Mesendoderm (in vitro differentiated cells): ENCODE measurements at regions not wholly inside any gene's neighbourhood (a gene's known extent, or its start where the extent isn't known, plus 50 kb on each side); places are given as distances from the start of the nearest gene placed in this dataset.
"Not testable (repeated sequence)": the region's sequence is repeated elsewhere in the genome, so short reads cannot be mapped to it uniquely, and the experiment has no call there.

Experiments
- DNase-seq: peaks from one replicate; pipeline ENCODE4 v3.0.0; 2013
- H2AK5ac ChIP-seq: 2 replicates; pipeline ENCODE4 v1.6.1; 2013; ENCODE audit warnings: low read length, inconsistent platforms
- H2BK120ac ChIP-seq: 2 replicates; pipeline ENCODE4 v1.6.1; 2013; ENCODE audit warnings: low read depth, mild to moderate bottlenecking, low read length, moderate library complexity, mixed read lengths
- H2BK15ac ChIP-seq: replicated peaks from 2 replicates; pipeline ENCODE4 v1.6.1; 2013; ENCODE audit warnings: low read depth, mild to moderate bottlenecking, moderate library complexity
- H2BK5ac ChIP-seq: 2 replicates; pipeline ENCODE4 v1.6.1; 2013; ENCODE audit warnings: low read length, inconsistent platforms
- H3K18ac ChIP-seq: 2 replicates; pipeline ENCODE4 v1.6.1; 2013; ENCODE audit warnings: mild to moderate bottlenecking, low read length, mixed read lengths
- H3K23ac ChIP-seq: one replicate; pipeline ENCODE4 v1.6.1; 2013; ENCODE audit warnings: low read length
- H3K27ac ChIP-seq: 2 replicates; pipeline ENCODE4 v1.5.1; 2013; ENCODE audit warnings: low read depth, mild to moderate bottlenecking, inconsistent platforms, low read length, moderate library complexity
- H3K27me3 ChIP-seq: 2 replicates; pipeline ENCODE4 v1.6.1; 2013; ENCODE audit warnings: low read length, control low read depth, mild to moderate bottlenecking, inconsistent platforms; ENCODE audit not compliant: insufficient read depth, poor library complexity
- H3K36me3 ChIP-seq: 2 replicates; pipeline ENCODE4 v1.6.1; 2013; ENCODE audit warnings: low read length, inconsistent platforms; ENCODE audit not compliant: control insufficient read depth, insufficient read depth
- H3K4ac ChIP-seq: one replicate; pipeline ENCODE4 v1.6.1; 2013; ENCODE audit warnings: low read depth, mild to moderate bottlenecking, low read length, moderate library complexity
- H3K4me1 ChIP-seq: 2 replicates; pipeline ENCODE4 v1.6.1; 2013; ENCODE audit warnings: low read depth, low read length, inconsistent platforms; ENCODE audit not compliant: control insufficient read depth
- H3K4me2 ChIP-seq: 2 replicates; pipeline ENCODE4 v1.6.1; 2013; ENCODE audit warnings: low read length
- H3K4me3 ChIP-seq: 2 replicates; pipeline ENCODE4 v1.5.1; 2013; ENCODE audit warnings: mild to moderate bottlenecking, low read length
- H3K56ac ChIP-seq: one replicate; pipeline ENCODE4 v1.6.1; 2013; ENCODE audit warnings: low read length
- H3K79me1 ChIP-seq: 2 replicates; pipeline ENCODE4 v1.6.1; 2013; ENCODE audit warnings: low read length, inconsistent platforms
- H3K79me2 ChIP-seq: 2 replicates; pipeline ENCODE4 v1.6.1; 2013; ENCODE audit warnings: mild to moderate bottlenecking, low read length; ENCODE audit not compliant: control insufficient read depth, insufficient read depth
- H3K9ac ChIP-seq: 2 replicates; pipeline ENCODE4 v1.6.1; 2013; ENCODE audit warnings: low read length, inconsistent platforms
- H4K5ac ChIP-seq: one replicate; pipeline ENCODE4 v1.6.1; 2013; ENCODE audit warnings: low read length
- H4K8ac ChIP-seq: one replicate; pipeline ENCODE4 v1.6.1; 2013; ENCODE audit warnings: low read depth, mild to moderate bottlenecking, control low read depth, low read length, moderate library complexity
- WGBS: extraction: QIAGEN DNeasy Blood & Tissue Kit; methylation state at CpG from one replicate; pipeline ENCODE4 v1.1.7; 2013; ENCODE audit warnings: low lambda C conversion rate, missing lambda C conversion rate; ENCODE audit not compliant: insufficient coverage; ENCODE audit errors: extremely low coverage; 5-methylcytosine and 5-hydroxymethylcytosine counted together

GRCh38 chr12:94841904-94842610 is 161.4 kb downstream of the NDUFA12 start:
- H3K4ac ChIP-seq, result no peak overlapping the region
- no peaks in the 10 kb centered on the region for H3K27me3 ChIP-seq
- no peak overlapping the region for H2BK15ac ChIP-seq
- H3K9ac ChIP-seq, result no peak overlapping the region
- H2BK5ac ChIP-seq, result no peak overlapping the region
- WGBS, result no CpG with 5 or more reads among the region's 5 CpGs
- no peak for DNase-seq
- no peaks in the 10 kb centered on the region for H3K36me3 ChIP-seq
- no peak overlapping the region for H3K27ac ChIP-seq
- no peak overlapping the region for H3K56ac ChIP-seq
- H3K23ac ChIP-seq, result no peak overlapping the region
- H2AK5ac ChIP-seq, result no peak overlapping the region
- H3K4me3 ChIP-seq, result no peak overlapping the region
- no peaks in the 10 kb centered on the region for H3K4me1 ChIP-seq
- H4K8ac ChIP-seq, result no peak overlapping the region
- H3K18ac ChIP-seq, result no peak overlapping the region
- H3K4me2 ChIP-seq, result no peak overlapping the region
- no peak overlapping the region for H4K5ac ChIP-seq
- H3K79me1 ChIP-seq, result no peaks in the 10 kb centered on the region
- no peaks in the 10 kb centered on the region for H3K79me2 ChIP-seq
- no peak overlapping the region for H2BK120ac ChIP-seq

GRCh38 chr12:94841177-94841576 is 162.3 kb downstream of the NDUFA12 start:
- Histone ChIP-seq H2AK5ac (no peak overlapping the region), H3K4ac (no peak overlapping the region), H3K79me1 (no peaks in the 10 kb centered on the region), H3K4me1 (no peaks in the 10 kb centered on the region), H4K8ac (no peak overlapping the region), H2BK120ac (no peak overlapping the region), H3K27ac (no peak overlapping the region), H3K79me2 (no peaks in the 10 kb centered on the region), H3K56ac (no peak overlapping the region), H3K4me3 (no peak overlapping the region), H3K9ac (no peak overlapping the region), H3K18ac (no peak overlapping the region), H4K5ac (no peak overlapping the region), H3K4me2 (no peak overlapping the region), H2BK15ac (no peak overlapping the region), H2BK5ac (no peak overlapping the region), H3K23ac (peak overlapping the region; percentile 45), H3K27me3 (no peaks in the 10 kb centered on the region), H3K36me3 (no peaks in the 10 kb centered on the region)
- no peak for DNase-seq
- no CpG with 5 or more reads among the region's 3 CpGs for WGBS

- no peak for DNase-seq
- no peaks in the 10 kb centered on the region for H3K4me1 ChIP-seq
- H3K4ac ChIP-seq, result no peak overlapping the region
- H3K27ac ChIP-seq, result no peak overlapping the region
- H3K4me3 ChIP-seq, result no peak overlapping the region
- no peak overlapping the region for H2BK15ac ChIP-seq
- no peak overlapping the region for H3K4me2 ChIP-seq
- no peak overlapping the region for H3K23ac ChIP-seq
- H4K8ac ChIP-seq, result no peak overlapping the region
- no peaks in the 10 kb centered on the region for H3K27me3 ChIP-seq
- no peak overlapping the region for H3K18ac ChIP-seq
- H2BK5ac ChIP-seq, result no peak overlapping the region
- H3K9ac ChIP-seq, result no peak overlapping the region
- H3K79me2 ChIP-seq, result no peaks in the 10 kb centered on the region
- H4K5ac ChIP-seq, result no peak overlapping the region
- H3K36me3 ChIP-seq, result no peaks in the 10 kb centered on the region
- H2BK120ac ChIP-seq, result no peak overlapping the region
- no CpG with 5 or more reads among the region's 5 CpGs for WGBS
- no peak overlapping the region for H2AK5ac ChIP-seq
- H3K56ac ChIP-seq, result no peak overlapping the region
- H3K79me1 ChIP-seq, result no peaks in the 10 kb centered on the region
Measured at GRCh38 chr12:94839347-94839746, 164.2 kb downstream of the NDUFA12 start.

- not testable (repeated sequence) for H3K23ac ChIP-seq, H2AK5ac ChIP-seq, H2BK15ac ChIP-seq, H3K79me1 ChIP-seq, H3K18ac ChIP-seq, H3K4me1 ChIP-seq, H4K5ac ChIP-seq, H3K79me2 ChIP-seq, H3K56ac ChIP-seq, H3K27me3 ChIP-seq, H3K4me3 ChIP-seq, H3K36me3 ChIP-seq, H2BK120ac ChIP-seq, H3K4ac ChIP-seq, H4K8ac ChIP-seq, H2BK5ac ChIP-seq, H3K27ac ChIP-seq, H3K9ac ChIP-seq, H3K4me2 ChIP-seq, DNase-seq
- WGBS, result no CpG with 5 or more reads among the region's 13 CpGs
Measured at GRCh38 chr12:94836952-94837670, 166.4 kb downstream of the NDUFA12 start.

- H3K9ac ChIP-seq, result no peak overlapping the region
- WGBS, result no CpG with 5 or more reads among the region's 14 CpGs
- peaks cover 2% of the 10 kb centered on the region for H3K4me1 ChIP-seq
- no peak overlapping the region for H2AK5ac ChIP-seq
- no peak overlapping the region for H2BK120ac ChIP-seq
- H3K27ac ChIP-seq, result no peak overlapping the region
- no peak overlapping the region for H3K4me3 ChIP-seq
- H2BK5ac ChIP-seq, result no peak overlapping the region
- no peak overlapping the region for H3K4ac ChIP-seq
- no peak overlapping the region for H3K4me2 ChIP-seq
- H4K5ac ChIP-seq, result no peak overlapping the region
- H3K18ac ChIP-seq, result no peak overlapping the region
- no peak for DNase-seq
- no peak overlapping the region for H3K23ac ChIP-seq
- no peaks in the 10 kb centered on the region for H3K36me3 ChIP-seq
- H3K27me3 ChIP-seq, result no peaks in the 10 kb centered on the region
- no peak overlapping the region for H4K8ac ChIP-seq
- no peaks in the 10 kb centered on the region for H3K79me1 ChIP-seq
- H3K56ac ChIP-seq, result no peak overlapping the region
- no peaks in the 10 kb centered on the region for H3K79me2 ChIP-seq
- H2BK15ac ChIP-seq, result no peak overlapping the region
Measured at GRCh38 chr12:94834036-94834625, 169.4 kb downstream of the NDUFA12 start.
